ENCODE measurements at regions not wholly inside any gene's neighbourhood (a gene's known extent, or its start where the extent isn't known, plus 50 kb on each side); places are given as distances from the start of the nearest gene placed in this dataset.

DNA sequence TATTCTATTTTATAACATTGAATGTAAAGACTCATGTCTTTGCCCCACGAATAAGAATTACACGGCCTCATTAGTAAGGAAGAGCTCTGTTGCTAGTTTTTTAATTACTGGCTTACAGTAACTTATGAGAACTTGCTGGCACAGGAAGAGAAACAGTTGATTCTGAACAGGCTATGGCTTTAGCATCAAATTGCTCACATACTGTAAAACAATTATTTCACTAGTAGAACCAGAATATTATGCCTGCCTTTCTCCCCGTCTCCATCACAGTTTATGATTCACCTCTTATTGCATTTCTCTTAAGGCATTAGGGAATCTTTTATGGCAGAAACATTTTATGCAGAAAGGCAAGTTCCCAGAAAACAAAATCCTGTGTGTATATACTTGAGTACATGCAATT lies 126.1 kb downstream of the SPRY1 start:
- DNase-seq (ENCODE audit: low read depth, low spot score) = no peak
- H3K27me3 Mint-ChIP-seq (ENCODE audit: low read depth) = no peaks in the 10 kb centered on the region
- no peaks in the 10 kb centered on the region for H3K9me3 Mint-ChIP-seq
- H3K4me3 Mint-ChIP-seq = no peak overlapping the region
- TF ChIP-seq, protein P1, sequence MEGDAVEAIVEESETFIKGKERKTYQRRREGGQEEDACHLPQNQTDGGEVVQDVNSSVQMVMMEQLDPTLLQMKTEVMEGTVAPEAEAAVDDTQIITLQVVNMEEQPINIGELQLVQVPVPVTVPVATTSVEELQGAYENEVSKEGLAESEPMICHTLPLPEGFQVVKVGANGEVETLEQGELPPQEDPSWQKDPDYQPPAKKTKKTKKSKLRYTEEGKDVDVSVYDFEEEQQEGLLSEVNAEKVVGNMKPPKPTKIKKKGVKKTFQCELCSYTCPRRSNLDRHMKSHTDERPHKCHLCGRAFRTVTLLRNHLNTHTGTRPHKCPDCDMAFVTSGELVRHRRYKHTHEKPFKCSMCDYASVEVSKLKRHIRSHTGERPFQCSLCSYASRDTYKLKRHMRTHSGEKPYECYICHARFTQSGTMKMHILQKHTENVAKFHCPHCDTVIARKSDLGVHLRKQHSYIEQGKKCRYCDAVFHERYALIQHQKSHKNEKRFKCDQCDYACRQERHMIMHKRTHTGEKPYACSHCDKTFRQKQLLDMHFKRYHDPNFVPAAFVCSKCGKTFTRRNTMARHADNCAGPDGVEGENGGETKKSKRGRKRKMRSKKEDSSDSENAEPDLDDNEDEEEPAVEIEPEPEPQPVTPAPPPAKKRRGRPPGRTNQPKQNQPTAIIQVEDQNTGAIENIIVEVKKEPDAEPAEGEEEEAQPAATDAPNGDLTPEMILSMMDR (conservative IDR thresholded peaks at IDR 0.05) = no peak
- H3K4me1 Mint-ChIP-seq = peaks cover 22% of the 10 kb centered on the region
- no peak overlapping the region for H3K27ac Mint-ChIP-seq (ENCODE audit: unreplicated experiment)
- H3K36me3 Mint-ChIP-seq (ENCODE audit: low read depth) = no peaks in the 10 kb centered on the region

DNA sequence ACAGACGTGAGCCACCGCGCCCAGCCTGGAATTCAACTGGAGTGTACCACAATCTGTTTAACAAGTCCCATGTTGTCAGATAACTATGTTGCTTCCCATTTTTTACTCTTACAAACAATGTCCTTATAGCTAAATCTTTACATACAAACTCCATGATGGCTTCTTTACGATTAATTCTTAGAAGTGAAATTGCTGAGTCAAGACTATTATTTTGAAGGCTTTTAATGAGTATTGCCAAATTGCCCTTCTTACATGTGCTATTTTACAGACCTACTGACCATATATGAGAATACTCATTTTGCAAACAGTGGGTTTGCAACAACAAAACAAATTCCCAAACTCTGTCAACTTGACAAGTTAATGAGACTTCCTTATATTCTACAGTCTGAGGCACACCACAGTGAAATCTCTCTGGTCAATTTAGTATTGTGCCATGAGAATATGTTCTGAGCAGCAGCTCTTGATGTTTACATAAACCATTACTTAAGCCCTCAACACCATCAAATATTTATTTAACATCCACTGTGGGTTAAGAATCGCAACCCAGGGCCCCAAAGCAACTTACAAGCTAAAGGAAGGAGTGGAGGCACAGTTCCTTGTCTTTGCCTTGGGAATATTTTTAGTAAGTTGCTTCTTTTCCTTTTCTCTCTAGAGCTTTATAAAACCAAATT lies 128.5 kb downstream of the SPRY1 start:
- Mint-ChIP-seq H3K9me3 (no peaks in the 10 kb centered on the region), H3K4me1 (peaks cover 21% of the 10 kb centered on the region), H3K27me3 (ENCODE audit: low read depth) (no peaks in the 10 kb centered on the region), H3K27ac (ENCODE audit: unreplicated experiment) (no peak overlapping the region), H3K4me3 (no peak overlapping the region), H3K36me3 (ENCODE audit: low read depth) (no peaks in the 10 kb centered on the region)
- TF ChIP-seq, protein P1 (conservative IDR thresholded peaks at IDR 0.05) = no peak
- DNase-seq (ENCODE audit: low read depth, low spot score) = no peak

DNA sequence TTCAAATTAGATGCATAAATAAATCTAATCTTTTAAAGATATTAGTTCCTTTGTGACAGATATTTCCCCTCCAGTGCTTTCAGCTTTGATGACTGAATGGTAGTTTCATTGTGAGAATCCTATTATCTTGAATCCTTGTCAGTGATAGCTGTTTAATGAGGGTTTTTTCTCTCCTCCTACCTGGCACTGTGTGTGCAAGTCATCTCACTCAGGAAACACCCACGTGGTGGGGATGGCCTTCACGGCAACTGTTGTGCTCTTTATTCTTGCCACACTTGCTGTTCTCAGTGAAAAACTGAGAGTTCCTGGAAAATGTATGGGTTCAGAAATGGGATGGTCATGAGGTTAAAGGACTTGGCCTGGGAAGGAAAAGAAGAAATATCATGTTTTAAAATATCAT lies 129.9 kb downstream of the SPRY1 start:
- TF ChIP-seq, protein P1 (conservative IDR thresholded peaks at IDR 0.05) = no peak
- H3K9me3 Mint-ChIP-seq = no peaks in the 10 kb centered on the region
- H3K36me3 Mint-ChIP-seq (ENCODE audit: low read depth) = no peaks in the 10 kb centered on the region
- H3K4me1 Mint-ChIP-seq = peaks cover 17% of the 10 kb centered on the region
- H3K4me3 Mint-ChIP-seq = no peak overlapping the region
- DNase-seq (ENCODE audit: low read depth, low spot score) = no peak
- H3K27ac Mint-ChIP-seq (ENCODE audit: unreplicated experiment) = no peak overlapping the region
- no peaks in the 10 kb centered on the region for H3K27me3 Mint-ChIP-seq (ENCODE audit: low read depth)

DNA sequence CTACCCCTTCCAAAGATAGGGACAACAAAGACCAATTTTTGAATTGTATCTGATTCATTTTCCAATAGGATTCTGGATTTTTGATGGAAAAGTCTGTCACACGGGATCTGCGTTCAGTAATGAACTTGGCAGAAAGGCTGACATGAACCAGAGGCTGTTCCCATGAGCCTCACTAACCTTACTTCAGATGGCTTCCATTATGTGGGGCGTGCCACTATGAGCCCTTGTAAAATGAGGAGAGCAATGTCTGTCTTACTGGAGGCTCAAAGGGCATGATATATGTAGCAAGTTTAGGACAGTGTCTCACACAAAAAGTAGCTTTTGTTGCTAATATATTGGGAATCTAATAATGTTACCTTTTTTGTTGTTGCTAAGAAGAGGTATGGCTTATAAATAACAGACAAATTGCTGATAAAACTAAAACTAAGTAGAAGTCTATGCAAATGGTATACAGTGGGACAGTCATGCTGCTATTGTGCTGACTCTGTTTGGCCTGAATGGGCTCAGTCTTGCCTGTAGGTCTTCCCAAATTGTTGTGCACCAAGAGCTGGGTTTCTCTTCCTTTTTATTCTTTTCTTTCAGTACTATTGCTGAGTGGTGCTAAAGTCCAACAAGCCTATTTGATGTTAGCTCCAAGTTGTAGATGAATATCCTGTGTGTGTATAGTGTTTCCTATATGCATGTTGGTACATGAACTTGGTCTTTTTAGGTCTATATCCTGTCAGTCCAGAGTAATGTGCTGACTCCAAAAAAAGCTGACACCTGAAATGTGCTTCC lies 132.1 kb downstream of the SPRY1 start:
- H3K36me3 Mint-ChIP-seq (ENCODE audit: low read depth) = peaks cover 6% of the 10 kb centered on the region
- H3K27me3 Mint-ChIP-seq (ENCODE audit: low read depth) = no peaks in the 10 kb centered on the region
- H3K4me1 Mint-ChIP-seq = peaks cover 7% of the 10 kb centered on the region
- no peak for DNase-seq (ENCODE audit: low read depth, low spot score)
- no peak overlapping the region for H3K4me3 Mint-ChIP-seq
- TF ChIP-seq, protein P1 (conservative IDR thresholded peaks at IDR 0.05) = no peak
- peaks cover 3% of the 10 kb centered on the region for H3K9me3 Mint-ChIP-seq
- no peak overlapping the region for H3K27ac Mint-ChIP-seq (ENCODE audit: unreplicated experiment)

DNA sequence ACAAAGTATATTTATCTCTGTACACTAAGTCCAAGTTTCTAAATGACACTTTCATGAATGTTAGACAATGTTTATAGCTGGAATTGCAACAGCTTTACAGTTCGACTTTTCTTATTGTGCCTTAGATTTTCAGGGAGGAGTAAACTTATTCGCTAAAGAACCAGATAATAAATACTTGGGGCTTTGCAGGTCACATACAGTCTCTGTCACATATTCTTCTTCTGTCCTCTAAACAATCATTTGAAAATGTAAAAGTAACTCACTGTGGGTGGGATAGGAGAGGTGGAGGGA lies 132.6 kb downstream of the SPRY1 start:
- Mint-ChIP-seq H3K36me3 (ENCODE audit: low read depth) (peaks cover 8% of the 10 kb centered on the region), H3K4me1 (peaks cover 7% of the 10 kb centered on the region)

More for the DNA sequence above, 132.6 kb downstream of the SPRY1 start:
- no peak for DNase-seq (ENCODE audit: low read depth, low spot score)
- Mint-ChIP-seq H3K27ac (ENCODE audit: unreplicated experiment) (no peak overlapping the region), H3K27me3 (ENCODE audit: low read depth) (no peaks in the 10 kb centered on the region), H3K4me3 (no peak overlapping the region), H3K9me3 (peaks cover 3% of the 10 kb centered on the region)
- TF ChIP-seq, protein P1 (conservative IDR thresholded peaks at IDR 0.05) = no peak
